GM12892 (cell line): ENCODE measurements at regions not wholly inside any gene's neighbourhood (a gene's known extent, or its start where the extent isn't known, plus 50 kb on each side); places are given as distances from the start of the nearest gene placed in this dataset.

Experiments
- POLR2A ChIP-seq: IDR thresholded peaks from 2 replicates; pipeline ENCODE4 v1.6.1; 2011; ENCODE audit warnings: low read depth, low read length, control low read depth
- POLR2AphosphoS5 ChIP-seq: IDR thresholded peaks from 2 replicates; pipeline ENCODE4 v1.6.1; 2011; ENCODE audit warnings: low read depth, low read length, control low read depth
- TAF1 ChIP-seq: IDR thresholded peaks from 2 replicates; pipeline ENCODE4 v1.6.1; 2011; ENCODE audit warnings: low read depth, mild to moderate bottlenecking, control low read depth, low read length, borderline replicate concordance

DNA sequence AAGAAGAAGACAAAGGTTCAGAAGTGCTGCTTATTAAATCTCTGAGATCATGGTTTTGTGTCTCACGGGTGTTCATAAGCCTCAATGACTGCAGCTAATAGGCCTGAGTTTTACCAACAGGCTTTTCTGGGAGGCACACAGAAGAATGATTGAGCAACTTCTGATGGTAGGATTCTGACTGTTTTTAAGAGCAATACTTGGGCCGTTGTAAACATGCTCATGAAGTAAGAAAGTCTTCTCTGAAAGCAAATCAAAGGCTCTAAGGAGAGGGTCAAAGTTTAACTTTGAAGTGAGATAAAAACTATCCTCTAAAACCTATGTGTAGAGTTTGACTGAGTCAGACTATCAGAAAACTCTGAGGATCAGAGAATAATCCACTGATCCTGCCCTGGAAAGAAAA, 390.9 kb upstream of the DAB2 start:
- TF ChIP-seq POLR2A (no peak), POLR2AphosphoS5 (no peak), TAF1 (no peak)
